ENCODE measurements at regions not wholly inside any gene's neighbourhood (a gene's known extent, or its start where the extent isn't known, plus 50 kb on each side); places are given as distances from the start of the nearest gene placed in this dataset.

- TF ChIP-seq EP300 (IDR thresholded peaks at IDR 0.05): no peak
- TF ChIP-seq CTCF (IDR thresholded peaks at IDR 0.05): no peak
- TF ChIP-seq POLR2A (IDR thresholded peaks at IDR 0.05): no peak
These were observed 315.6 kb upstream of the NPSR1 start for GRCh38 chr7:34342387-34342786.
